ENCODE measurements at regions not wholly inside any gene's neighbourhood (a gene's known extent, or its start where the extent isn't known, plus 50 kb on each side); places are given as distances from the start of the nearest gene placed in this dataset.

DNA sequence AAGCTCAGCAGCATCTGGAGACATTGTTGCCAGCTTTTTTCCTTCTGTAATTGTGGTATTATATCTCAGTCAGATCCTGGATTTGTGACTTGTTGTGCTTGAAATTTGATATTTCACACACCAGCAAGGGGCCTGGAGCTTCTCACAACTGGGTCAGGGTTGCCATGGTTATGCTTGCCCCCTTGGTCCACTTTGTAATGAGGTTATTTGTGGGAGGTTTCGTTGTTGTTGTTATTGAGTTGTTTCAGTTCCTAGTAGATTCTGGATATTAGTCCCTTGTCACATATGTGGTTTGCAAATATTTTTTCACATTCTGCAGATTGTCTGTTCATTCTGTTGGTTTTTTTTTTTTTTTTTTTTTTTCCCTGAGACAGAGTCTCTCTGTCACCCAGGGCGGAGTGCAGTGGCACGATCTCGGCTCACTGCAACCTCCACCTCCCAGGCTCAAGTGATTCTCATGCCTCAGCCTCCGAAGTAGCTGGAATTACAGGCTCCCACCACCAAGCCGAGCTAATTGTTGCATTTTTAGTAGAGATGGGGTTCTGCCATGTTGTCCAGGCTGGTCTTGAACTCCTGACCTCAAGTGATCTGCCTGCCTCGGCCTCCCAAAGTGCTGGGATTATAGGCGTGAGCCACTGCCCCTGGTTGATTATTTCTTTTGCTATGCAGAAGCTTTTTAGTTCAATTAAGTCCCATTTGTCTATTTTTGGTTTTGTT lies 80.6 kb upstream of the ETV6 start:
- DNase-seq: no peak

DNA sequence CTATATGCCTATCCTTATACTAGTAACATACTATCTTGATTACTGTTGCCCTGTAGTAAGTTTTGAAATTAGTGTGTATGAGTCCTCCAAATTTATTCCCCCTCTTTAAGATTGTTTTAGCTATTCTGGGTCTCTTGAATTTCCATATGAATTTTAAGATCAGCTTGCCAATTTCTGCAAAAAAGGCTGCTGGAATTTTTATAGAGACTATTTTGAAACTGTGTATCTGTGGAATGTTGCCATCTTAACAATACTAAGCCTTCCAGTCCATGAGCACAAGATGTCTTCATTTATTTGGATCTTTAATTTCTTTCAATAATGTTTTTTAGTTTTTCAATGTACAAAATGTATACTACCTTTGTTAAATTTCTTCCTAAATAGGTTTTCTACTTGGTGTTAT lies 79.8 kb upstream of the ETV6 start:
- no peak for DNase-seq

DNA sequence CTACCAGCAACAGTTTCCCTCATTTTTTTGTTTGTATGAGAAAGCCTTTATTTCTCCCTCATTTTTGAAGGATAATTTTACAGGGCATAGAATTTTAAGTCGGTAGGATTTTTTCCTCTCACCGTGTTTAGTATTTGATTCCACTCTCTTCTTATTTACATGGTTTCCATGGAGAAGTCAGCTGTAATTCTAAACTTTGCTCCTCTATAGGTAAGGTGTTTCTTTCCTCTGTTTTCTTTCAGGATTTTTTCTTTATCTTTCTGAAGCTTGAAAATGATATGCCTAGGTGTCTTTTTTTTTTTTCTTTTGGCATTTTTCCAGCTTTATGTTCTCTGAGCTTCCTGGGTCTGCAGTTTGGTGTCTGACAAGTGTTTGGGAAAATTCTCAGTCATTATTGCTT lies 75.6 kb upstream of the ETV6 start:
- no peak for DNase-seq

DNA sequence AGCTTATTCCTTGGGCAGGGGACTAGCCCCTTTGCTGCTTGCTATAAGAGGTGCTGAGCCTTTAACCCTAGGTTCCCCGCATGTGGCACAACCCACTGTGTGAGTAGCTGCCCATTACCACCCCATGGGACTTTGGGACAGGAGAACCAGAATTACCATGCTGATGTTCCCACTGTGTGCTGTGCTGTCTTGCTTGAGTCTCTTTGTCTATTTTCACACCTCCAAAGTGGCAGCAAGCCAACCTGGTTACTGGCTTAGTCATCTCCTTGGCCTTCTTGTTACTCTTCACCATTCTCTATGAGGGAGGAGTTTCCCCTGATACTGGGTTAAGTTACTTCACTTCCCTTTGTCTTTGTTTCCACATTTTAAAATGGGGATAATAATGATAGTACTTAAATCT lies 73.4 kb upstream of the ETV6 start:
- no peak for DNase-seq

DNA sequence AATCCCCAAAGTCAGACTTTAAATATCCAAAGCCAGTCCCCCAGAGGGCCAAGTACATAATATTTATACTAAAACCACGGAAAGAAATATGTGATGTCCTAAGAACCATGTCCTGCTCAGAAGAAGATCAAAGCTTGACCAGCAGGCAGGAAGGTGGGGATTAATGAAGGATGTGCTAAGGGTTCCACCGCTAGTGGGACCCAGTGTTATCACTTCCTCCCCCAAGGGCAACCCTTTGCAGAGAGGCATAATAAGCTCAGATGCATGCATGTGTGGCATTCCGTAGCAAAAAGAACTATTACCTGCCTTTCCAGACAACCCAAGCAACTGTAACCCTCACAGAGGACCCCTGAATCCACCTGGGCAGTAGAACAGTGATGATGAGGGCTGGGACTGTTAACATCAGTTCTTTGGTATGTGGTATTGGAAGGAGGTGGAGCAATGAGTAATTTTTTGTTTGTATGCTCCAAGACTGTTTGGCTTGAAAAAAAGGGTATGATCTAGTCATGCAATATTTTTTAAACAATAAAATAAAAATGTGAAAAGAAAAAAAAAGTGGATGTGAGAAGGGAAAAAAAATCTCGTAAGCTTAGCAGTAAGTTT lies 71.7 kb upstream of the ETV6 start:
- no peak for DNase-seq

DNA sequence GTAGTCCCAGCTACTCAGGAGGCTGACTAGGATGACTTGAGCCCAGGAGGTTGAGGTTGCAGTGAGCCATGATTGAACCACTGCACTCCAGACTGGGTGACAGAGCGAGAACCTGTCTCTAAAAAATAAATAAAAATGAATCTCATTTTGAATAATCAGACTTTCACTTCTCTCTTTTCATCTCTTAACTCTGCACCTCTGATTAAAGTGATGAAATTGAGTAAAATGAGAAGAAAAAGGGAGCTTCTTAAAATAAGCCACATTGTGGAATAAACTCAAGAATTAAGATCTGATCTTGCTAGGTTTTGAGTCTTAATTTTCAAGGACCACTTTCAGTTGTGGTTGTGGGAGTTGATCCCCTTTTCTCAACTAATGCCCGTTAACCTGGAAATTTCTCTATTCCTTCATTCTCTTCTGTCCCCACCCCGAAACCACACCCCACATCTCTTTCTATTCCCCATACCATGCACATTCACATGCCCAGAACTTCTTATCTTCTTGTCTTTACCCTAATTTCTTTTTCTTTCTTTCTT lies 70.9 kb upstream of the ETV6 start:
- DNase-seq: no peak

DNA sequence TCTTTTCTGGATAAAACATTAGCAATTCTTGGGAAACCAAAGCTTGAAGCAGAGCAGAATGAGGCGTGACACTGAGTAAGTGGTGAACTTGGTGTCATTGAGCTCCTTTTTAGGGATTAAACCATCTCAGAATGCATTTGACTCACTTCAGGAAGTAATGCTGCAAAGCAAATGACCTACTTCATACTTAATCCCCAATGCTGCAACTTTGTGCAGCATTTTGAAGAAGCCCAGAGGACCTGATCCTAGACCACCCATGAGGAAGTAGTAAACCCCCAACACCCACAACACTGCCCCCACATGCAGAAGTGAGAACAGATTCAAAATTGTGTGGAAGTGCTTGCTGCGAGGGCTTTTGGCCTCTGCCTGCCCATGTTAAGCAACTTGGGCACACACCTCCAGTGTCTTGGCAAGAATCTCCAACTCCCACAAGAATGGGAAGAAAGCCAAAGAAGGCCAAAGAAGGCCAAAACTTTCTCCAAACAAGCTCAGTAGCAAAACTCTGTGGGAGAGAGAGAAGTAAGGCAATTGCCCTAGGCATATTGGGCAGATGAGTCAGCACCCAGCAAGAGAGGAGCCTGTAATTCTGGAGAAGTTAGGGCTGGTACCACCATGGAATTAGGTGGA lies 69.2 kb upstream of the ETV6 start:
- no peak for DNase-seq

DNA sequence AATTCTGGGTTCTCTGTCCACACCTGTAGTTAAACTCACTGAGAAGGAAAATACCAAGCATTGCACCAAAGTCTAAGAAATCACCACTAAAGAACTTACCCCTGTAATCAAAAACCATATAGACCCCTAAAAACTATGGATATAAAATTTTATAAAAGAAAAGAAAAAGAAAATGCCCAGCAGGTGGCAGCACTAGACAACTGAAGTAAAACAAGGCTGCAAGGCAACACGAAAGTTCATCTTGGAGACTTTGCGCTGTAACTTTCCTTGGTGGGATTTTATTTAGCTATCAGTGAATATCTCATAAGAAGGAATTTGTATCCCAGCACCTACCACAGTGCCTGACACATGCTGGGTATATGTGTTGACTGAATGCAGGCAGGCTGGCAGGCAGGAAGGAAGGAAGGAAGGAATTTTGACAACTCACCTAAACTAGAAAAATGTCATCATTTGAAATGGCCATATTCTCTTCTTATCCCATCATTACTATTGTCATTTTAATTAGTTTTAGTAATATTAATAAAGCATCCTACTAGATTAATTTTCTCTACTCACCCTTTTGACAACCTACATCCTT lies 68.2 kb upstream of the ETV6 start:
- peak; percentile 16 for DNase-seq

DNA sequence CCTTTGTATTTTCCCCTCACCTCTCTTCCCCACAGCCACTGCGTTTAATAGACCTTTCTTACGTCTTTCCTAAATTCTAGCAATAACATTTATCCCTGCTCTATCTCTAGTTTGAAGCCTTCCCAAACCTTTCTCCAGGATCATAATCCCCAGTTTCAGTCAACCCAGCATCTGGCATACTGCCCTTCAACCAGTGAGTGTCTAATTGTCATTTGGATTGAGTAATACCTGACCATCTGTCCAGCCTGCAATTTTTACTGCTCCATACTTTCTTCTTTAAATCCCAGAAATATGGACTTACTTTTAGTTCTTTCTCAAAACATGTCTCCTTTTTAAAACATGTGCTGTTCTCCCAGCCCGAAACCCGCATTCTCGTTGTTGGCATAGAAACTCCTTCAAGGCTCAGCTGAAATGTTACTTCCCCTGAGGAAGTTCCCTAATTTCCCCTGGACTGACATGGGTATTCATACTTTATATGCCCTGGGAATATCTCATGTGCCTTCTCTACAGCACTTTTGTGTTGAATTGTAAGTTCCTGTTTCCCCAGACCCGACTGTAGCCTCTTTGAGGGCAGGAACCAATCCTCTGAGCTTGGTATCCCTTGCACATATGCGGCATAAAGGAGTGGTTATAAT lies 65.1 kb upstream of the ETV6 start:
- DNase-seq: no peak

DNA sequence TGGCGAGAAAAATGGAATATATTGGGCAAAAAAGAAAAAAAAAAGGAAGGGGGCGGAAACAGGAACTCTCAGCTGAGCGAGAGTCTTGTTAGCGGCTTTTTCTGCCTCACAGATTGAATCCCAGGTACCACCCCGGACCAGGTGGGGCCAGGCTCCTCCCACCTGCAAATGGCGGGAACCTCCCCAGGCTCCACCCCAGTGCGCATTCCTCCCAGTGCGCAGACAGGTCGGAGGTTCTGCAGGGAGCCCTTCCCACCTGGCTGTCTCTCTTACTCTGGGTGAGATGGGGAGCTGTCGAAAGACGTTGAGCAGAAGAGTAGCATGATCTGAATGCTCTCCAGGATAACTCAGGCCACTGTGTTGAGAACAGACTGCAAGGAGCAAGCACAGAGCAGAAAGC lies 57.0 kb upstream of the ETV6 start:
- no peak for DNase-seq

DNA sequence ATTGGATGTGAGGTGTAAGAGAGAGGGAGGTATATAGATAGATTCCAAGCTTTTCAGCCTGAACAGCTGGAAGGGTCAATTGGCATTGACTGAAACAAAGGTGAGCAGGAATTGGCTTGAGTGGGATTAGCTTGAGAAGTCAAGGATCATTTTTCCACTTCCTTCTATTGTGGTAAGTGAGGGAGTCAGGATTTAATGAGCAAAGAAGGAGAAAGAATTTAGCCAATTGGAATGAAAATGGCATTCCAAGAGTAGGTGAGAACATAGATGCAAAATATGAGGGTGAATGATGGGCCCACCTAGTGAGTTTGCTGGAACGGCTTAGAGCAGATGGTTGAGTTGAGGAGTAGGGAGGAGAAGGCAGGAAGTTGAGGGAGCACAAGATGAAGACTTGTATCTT lies 56.5 kb upstream of the ETV6 start:
- no peak for DNase-seq

DNA sequence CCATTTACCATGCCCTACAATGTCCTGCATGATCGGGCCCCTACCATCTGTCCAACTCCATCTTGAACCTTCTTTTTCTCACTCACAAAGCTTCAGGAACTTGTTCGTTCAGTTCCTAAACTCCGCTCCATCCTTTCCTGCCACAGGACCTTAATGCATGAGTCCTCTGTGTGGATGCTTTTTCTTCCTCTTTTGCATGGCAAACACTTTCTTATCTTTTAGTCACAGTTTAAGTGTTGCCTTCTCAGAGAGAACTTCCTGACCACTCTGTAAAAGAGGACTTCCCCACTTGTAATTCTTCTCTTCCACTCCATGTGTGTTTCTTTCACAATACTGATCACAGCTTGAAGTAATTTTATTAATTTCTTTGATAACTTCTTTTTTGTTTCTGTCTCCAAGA lies 54.4 kb upstream of the ETV6 start:
- DNase-seq: no peak

DNA sequence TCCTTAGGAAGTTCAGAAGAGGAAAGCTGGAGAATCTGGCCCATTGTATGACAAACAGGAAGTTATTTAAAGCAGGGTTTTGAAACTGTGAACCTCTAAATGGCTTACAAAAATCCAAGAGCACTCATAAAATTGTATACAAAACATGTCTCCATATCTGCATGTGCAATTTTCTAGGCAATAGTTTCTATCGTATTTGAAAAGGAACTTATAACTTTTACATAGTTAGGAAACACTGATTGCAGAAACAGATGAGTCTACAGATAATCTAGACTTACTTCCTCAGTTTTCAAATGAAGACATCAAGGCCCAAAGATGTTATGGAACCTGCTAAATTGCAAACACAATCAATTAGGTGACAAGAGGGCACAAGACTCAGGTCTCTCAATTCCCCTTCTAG lies 53.3 kb upstream of the ETV6 start:
- no peak for DNase-seq

DNA sequence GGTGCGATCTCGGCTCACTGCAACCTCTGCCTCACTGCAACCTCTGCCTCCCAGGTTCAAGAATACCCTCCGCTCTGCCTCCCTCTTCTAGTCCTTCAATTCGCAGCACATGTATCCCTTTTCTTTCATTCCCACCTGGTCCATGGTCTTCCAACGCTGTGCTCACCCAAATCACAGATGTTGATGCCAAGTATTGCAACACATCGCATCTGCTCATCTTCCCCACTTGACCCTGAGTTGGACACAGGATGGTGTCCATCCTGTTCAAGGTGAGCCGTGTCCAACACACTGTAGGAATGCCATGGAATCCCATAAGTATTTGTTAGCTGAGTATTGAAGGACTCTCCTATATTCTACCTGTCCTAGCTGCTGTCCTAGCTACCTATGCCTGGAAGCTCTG lies 50.6 kb upstream of the ETV6 start:
- DNase-seq: no peak

All from activated effector memory CD4-positive, alpha-beta T cell treated with Interleukin-2 at 50 U/mL for 16 hours (primary cell).